ENCODE measurements at regions not wholly inside any gene's neighbourhood (a gene's known extent, or its start where the extent isn't known, plus 50 kb on each side); places are given as distances from the start of the nearest gene placed in this dataset.

DNA sequence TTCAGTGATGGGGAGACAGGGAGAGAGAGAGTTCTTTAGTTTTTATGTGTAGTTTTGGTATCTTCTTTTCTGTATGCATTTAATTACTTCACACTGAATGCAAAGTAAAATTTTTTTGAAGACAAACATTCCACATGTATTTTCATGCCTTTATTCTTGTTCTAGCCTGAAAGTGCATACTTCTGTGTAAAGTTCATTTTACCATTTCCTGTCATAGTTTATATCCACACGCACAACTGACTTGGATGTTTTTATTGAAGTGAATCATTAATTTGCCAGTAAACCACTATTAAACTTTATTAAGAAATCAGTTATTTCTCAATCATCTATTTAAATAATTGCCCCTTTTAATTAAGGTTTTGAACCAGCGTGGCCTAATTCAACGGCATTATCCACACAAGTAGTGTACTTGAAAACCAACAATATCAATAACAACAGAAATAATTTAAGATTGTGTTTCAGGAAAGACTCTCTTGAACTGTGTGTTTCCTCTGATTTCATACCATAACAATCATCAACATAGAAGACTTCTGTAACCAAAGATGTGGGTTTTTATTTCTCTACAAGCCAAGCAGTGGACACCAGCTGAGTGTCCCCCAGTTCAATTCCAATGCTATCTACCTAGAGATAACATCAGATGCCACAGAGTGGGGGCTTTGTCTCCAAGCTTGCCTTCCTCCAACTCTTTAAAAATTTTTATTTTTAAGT, 512.7 kb upstream of the JAG1 start:
- DNase-seq, result no peak
- no peak for TF ChIP-seq POLR2A (IDR thresholded peaks at IDR 0.05; ENCODE audit: low read length)
- TF ChIP-seq GATA1 (IDR thresholded peaks at IDR 0.05; ENCODE audit: low read depth, low read length), result no peak

DNA sequence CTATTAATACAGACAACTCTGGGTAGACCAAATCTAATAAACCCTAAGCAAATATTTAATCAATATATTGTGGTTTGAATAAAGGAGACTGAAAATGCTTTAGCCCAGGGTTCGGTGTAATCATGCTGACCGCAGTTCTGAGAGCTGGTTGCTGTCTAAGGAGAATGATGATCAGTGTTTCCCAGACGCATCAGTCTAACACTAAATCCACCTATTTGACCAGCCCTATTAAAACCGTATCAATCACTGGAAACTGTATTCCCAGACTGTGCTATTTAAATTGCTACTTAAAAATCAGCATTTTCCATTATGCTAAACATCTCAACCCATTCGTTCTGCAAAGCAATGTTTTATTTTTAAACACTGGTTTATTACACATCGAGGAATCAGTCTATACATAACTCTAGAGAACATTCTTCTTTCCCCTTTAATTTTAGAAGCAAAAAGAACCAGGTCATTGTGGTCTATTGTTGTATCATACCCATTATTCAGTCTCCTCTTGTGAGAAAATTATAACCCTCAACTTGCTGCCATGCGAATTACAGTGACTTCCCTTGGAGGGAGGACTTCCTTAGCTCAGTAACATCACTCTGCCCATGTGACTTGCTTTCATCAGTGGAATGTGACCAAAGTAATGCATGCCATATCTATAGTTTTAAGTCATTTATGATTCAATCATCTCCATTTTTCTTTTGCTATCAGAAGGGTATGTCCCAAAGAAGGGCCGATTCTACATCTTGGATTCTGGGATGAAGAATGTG, 515.2 kb upstream of the JAG1 start:
- no peak for DNase-seq
- TF ChIP-seq POLR2A (IDR thresholded peaks at IDR 0.05; ENCODE audit: low read length) (no peak), GATA1 (IDR thresholded peaks at IDR 0.05; ENCODE audit: low read depth, low read length) (no peak)

- no peak for DNase-seq
- TF ChIP-seq POLR2A (IDR thresholded peaks at IDR 0.05; ENCODE audit: low read length) (no peak), GATA1 (IDR thresholded peaks at IDR 0.05; ENCODE audit: low read depth, low read length) (no peak)
These were observed 516.9 kb upstream of the JAG1 start for GRCh38 chr20:11190741-11191140.

GRCh38 chr20:11192106-11192505, 518.3 kb upstream of the JAG1 start:
- no peak for DNase-seq
- TF ChIP-seq GATA1 (IDR thresholded peaks at IDR 0.05; ENCODE audit: low read depth, low read length) (no peak), POLR2A (IDR thresholded peaks at IDR 0.05; ENCODE audit: low read length) (no peak)

DNA sequence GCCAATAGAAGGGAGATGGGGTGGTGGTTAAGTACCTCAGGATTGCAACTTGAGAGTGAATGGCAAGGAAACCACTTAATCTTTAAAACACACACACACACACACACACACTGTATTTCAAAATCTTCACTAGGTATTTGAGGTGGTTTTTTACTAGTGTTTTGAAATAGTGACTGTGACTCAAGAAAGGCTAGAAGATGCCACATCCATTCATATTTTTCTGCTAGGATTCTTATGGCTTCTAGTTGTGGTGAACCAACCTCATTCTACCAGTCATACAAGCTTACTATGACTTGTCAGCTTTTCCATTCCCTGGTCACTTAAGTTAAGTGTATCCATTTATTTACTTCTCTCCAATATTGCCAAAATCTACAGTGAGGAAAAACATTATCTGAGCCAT, 519.4 kb upstream of the JAG1 start:
- DNase-seq, result no peak
- TF ChIP-seq GATA1 (IDR thresholded peaks at IDR 0.05; ENCODE audit: low read depth, low read length) (no peak), POLR2A (IDR thresholded peaks at IDR 0.05; ENCODE audit: low read length) (no peak)

DNA sequence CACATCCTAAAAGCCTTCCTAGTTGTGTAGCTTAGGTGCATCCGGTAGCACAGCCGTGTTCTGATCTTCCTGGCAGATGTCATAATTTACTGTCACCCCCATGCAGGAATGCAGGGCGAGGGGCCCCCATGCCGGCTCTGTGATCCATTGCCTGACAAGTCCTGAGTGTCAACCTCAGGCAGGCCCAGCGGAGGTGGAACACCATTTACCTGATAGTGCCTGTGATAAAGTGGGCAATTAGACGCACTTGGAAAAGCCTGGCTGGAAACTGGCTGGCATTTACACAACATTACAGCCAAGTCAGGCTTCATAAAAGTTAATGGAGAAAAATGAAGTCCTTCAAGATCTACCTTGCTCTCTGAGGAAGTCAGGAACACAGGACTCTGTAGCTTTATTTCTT, 521.4 kb upstream of the JAG1 start:
- TF ChIP-seq GATA1 (IDR thresholded peaks at IDR 0.05; ENCODE audit: low read depth, low read length) (no peak), POLR2A (IDR thresholded peaks at IDR 0.05; ENCODE audit: low read length) (no peak)
- DNase-seq, result no peak

- no peak for TF ChIP-seq POLR2A (IDR thresholded peaks at IDR 0.05; ENCODE audit: low read length)
- no peak for TF ChIP-seq GATA1 (IDR thresholded peaks at IDR 0.05; ENCODE audit: low read depth, low read length)
- DNase-seq, result no peak
These were observed 522.2 kb upstream of the JAG1 start for GRCh38 chr20:11195899-11196558.

DNA sequence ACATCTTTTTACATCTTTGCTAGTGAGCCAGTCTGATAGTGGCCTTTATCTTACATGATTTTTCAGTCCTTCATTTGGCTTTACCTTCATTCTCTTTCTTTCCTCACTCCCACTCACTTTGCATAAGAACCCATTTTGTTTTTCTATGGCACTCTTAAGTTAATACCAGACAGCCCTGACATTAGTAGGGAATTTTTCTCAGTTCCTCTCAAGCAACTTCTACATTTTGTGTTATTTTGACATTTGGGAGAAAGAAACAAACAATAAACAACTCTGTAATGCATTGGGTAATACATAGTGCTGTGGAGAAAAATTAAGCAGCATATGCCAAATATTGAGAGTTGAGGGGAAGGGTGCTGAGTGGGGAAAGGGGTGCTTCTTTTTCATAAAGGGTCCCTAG, 524.1 kb upstream of the JAG1 start:
- TF ChIP-seq GATA1 (IDR thresholded peaks at IDR 0.05; ENCODE audit: low read depth, low read length) (no peak), POLR2A (IDR thresholded peaks at IDR 0.05; ENCODE audit: low read length) (no peak)

DNA sequence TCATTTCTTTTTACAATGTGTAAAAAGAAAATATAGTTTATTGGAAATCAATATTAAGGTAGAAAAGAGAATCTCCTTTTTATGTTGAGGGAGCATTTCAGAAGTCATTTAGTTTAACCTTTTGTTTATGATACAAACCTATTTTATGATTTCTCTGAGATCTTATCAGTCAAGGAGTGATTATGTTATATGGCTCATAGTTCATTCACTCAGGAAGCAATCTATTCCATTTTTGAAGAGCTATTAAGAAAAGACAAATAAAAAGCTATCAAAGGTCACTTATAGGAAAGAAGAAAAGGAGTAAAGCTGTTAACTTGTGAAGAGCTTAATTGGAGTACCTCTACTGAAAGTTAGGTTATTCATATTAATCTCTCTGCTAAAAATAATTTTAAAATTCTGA, 526.6 kb upstream of the JAG1 start:
- DNase-seq, result no peak
- TF ChIP-seq GATA1 (IDR thresholded peaks at IDR 0.05; ENCODE audit: low read depth, low read length), result no peak
- TF ChIP-seq POLR2A (IDR thresholded peaks at IDR 0.05; ENCODE audit: low read length), result no peak

More for the DNA sequence above, 524.1 kb upstream of the JAG1 start:
- DNase-seq, result no peak

DNA sequence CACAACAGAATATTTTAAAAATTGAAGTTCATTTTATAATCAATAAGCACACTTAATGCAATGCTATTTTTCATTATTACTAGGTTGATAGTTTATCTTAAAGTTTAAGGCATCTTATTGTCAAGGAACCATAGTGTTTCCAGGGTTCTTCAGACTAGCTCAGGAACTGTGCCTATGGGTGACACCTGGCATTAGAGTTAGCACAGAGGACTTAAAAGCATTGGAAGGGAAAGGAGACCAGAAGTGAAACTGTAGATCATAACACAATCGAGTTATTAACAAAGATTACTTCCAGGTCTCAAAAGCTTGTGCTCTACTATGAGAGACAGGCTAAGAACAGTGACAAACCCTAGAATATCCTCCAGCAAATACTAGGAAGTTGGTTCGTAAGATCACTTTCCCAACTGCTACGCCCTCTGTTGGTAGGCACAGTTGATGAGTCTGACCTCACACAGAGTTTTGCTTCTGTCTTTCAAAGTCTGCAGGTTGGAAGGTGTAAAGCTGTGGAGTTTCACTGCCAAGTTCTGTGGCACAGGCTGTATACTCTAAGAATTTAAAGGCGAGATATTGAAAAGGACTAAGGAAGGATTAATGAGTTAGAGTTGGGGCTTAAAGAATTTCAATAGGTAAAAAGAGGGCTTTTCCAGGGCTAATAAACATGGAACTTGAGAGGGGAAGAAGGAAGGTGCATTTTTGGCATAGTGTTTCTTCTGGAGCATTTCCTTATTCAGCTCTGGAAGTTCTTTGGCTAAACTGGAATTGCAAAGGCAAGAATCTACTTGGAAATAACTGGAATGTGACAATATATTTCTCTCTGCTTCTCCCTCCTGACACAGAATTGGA, 531.3 kb upstream of the JAG1 start:
- TF ChIP-seq GATA1 (IDR thresholded peaks at IDR 0.05; ENCODE audit: low read depth, low read length), result no peak
- no peak for TF ChIP-seq POLR2A (IDR thresholded peaks at IDR 0.05; ENCODE audit: low read length)
- DNase-seq, result peak; percentile 31 to 54

DNA sequence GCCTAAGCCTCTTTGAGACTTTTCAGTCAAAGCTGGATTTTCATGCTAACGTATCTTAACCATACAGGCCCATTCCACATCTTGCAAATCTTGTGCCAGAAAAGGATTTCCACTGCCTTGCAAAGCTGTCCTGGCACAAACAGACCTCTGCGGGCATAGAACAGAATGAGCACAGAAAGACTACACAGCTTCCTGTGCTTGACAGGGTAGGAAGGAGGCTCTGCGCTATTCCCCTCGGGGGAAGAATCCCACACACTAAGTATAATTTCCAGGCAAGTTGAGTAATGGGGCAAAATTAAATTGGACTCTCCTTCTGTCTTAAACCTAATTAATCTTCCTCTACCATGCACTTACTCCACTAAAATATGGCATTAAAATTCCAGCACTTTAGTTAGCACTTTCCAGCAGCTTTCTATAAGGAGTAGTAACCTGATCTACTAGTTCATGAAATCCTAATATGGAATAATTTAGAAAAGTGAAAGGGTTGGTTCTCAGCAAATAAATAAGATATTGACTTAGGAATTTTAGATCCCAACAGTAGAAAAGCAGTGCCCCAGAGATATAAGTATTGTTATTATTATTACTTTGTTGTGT, 532.1 kb upstream of the JAG1 start:
- TF ChIP-seq POLR2A (IDR thresholded peaks at IDR 0.05; ENCODE audit: low read length) (no peak), GATA1 (IDR thresholded peaks at IDR 0.05; ENCODE audit: low read depth, low read length) (no peak)
- DNase-seq, result no peak

GRCh38 chr20:11207749-11208502, 534.1 kb upstream of the JAG1 start:
- DNase-seq, result no peak
- no peak for TF ChIP-seq GATA1 (IDR thresholded peaks at IDR 0.05; ENCODE audit: low read depth, low read length)
- no peak for TF ChIP-seq POLR2A (IDR thresholded peaks at IDR 0.05; ENCODE audit: low read length)

DNA sequence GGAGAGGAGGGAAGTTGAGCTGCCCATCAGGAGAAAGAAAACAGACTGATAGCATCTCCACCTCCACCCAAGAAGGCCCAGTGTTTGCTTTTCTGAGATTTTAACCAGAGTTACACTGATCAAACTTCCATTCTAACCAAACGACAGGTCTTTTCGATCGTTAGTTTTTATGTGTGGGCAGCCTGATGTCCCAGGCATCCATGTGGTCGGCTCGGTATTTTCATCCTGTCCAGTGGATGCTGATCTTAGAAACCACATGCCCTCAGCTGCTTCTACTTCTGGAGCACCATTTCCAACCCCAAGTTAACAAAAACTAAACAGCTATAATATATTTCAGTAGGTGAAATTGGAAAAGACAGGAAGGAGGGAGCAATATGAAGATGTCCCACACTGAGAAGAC, 536.8 kb upstream of the JAG1 start:
- no peak for TF ChIP-seq GATA1 (IDR thresholded peaks at IDR 0.05; ENCODE audit: low read depth, low read length)
- no peak for TF ChIP-seq POLR2A (IDR thresholded peaks at IDR 0.05; ENCODE audit: low read length)
- no peak for DNase-seq
